Ascending aorta (tissue), 2 donors: ENCODE measurements at regions not wholly inside any gene's neighbourhood (a gene's known extent, or its start where the extent isn't known, plus 50 kb on each side); places are given as distances from the start of the nearest gene placed in this dataset.

Source experiments
- DNase-seq, 2 donors: peaks; one replicate each; pipeline ENCODE4 v3.0.0-alpha.2; 2019; ENCODE audit warnings: low spot score in 2 of 2
- H3K27ac ChIP-seq, 2 donors: fragments of 200-600 bp; sonication (generic); one replicate each; pipeline ENCODE4 v1.5.1; 2016 to 2017; ENCODE audit warnings: mild to moderate bottlenecking in 1 of 2
- H3K27me3 ChIP-seq: fragments of 200-600 bp; sonication (generic); one replicate; pipeline ENCODE4 v1.5.1; 2017
- H3K36me3 ChIP-seq, 2 donors: fragments of 200-600 bp; sonication (generic); one replicate each; pipeline ENCODE4 v1.5.1; 2016
- H3K4me1 ChIP-seq, 2 donors: fragments of 200-600 bp; sonication (generic); one replicate each; pipeline ENCODE4 v1.5.1; 2016 to 2017; ENCODE audit warnings: mild to moderate bottlenecking in 1 of 2
- H3K4me3 ChIP-seq, 2 donors: fragments of 200-600 bp; sonication (generic); one replicate each; pipeline ENCODE4 v1.5.1; 2016 to 2017; ENCODE audit warnings: mild to moderate bottlenecking in 1 of 2
- H3K9me3 ChIP-seq, 2 donors: fragments of 200-600 bp; sonication (generic); one replicate each; pipeline ENCODE4 v1.5.1; 2016
- CTCF ChIP-seq, 3 experiments: fragments of 200-600 bp in 2 of 3; fragments of 450-650 bp in 1 of 3; sonication (generic) in 2 of 3; IDR thresholded peaks; one replicate each; pipeline ENCODE4 v1.5.1; 2016 to 2019; ENCODE audit warnings: antibody characterized with exemption in 3 of 3, mild to moderate bottlenecking in 1 of 3, moderate library complexity in 1 of 3
- intact Hi-C: fragments of 100-400 bp; cut with DNase I; formaldehyde crosslinking; loops from one replicate; pipeline ENCODE4 v1.15.1; 2023

- Histone ChIP-seq H3K27me3 (no peaks in the 10 kb centered on the region), H3K36me3 (no peaks in the 10 kb centered on the region), H3K27ac (no peak overlapping the region), H3K9me3 (no peaks in the 10 kb centered on the region), H3K4me3 (no peak overlapping the region), H3K4me1 (peaks cover 0 to 2% of the 10 kb centered on the region in 2 donors)
- TF ChIP-seq CTCF (IDR thresholded peaks at IDR 0.05), result no peak
- no peak for DNase-seq
- intact Hi-C loops, result no loop called here
Measured at GRCh38 chr18:27763341-27763740, 413.6 kb downstream of the CDH2 start.

GRCh38 chr18:27762054-27762453 lies 414.9 kb downstream of the CDH2 start:
- Histone ChIP-seq H3K27ac (no peak overlapping the region), H3K9me3 (no peaks in the 10 kb centered on the region), H3K4me1 (peaks cover 0 to 2% of the 10 kb centered on the region in 2 donors), H3K36me3 (no peaks in the 10 kb centered on the region), H3K27me3 (no peaks in the 10 kb centered on the region), H3K4me3 (no peak overlapping the region)
- intact Hi-C loops, result no loop called here
- DNase-seq, result no peak
- TF ChIP-seq CTCF (IDR thresholded peaks at IDR 0.05), result no peak

GRCh38 chr18:27752944-27753343 lies 424.0 kb downstream of the CDH2 start:
- intact Hi-C loops, result no loop called here

DNA sequence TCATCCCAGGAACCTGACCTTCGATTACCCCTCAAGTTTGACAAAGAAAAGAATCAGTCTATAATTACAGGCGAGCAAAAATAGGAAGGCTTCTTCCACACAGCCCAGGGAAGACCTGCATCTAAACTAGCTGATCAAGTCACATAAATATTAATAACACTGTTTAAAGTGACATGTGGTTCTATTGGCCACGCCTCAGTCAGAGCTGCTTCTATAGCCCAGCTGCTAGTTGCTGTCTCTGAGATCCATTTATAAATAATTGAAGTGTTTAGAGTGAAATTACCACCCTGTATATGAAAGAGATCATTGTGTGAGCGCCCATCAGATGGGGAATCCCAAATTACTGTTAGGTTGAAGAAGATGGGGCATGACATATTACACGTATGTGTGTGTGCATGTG lies 426.0 kb downstream of the CDH2 start:
- no peak for TF ChIP-seq CTCF (IDR thresholded peaks at IDR 0.05)
- intact Hi-C loops, result no loop called here

More at GRCh38 chr18:27752944-27753343, 424.0 kb downstream of the CDH2 start:
- no peak for DNase-seq
- Histone ChIP-seq H3K9me3 (no peaks in the 10 kb centered on the region), H3K4me1 (no peaks in the 10 kb centered on the region), H3K27me3 (no peaks in the 10 kb centered on the region), H3K27ac (no peak overlapping the region), H3K36me3 (no peaks in the 10 kb centered on the region), H3K4me3 (no peak overlapping the region)
- TF ChIP-seq CTCF (IDR thresholded peaks at IDR 0.05), result no peak

GRCh38 chr18:27750014-27750413 lies 426.9 kb downstream of the CDH2 start:
- Histone ChIP-seq H3K4me3 (no peak overlapping the region), H3K9me3 (no peaks in the 10 kb centered on the region), H3K4me1 (no peaks in the 10 kb centered on the region), H3K27ac (no peak overlapping the region), H3K36me3 (no peaks in the 10 kb centered on the region), H3K27me3 (no peaks in the 10 kb centered on the region)
- intact Hi-C loops, result no loop called here
- DNase-seq, result no peak
- TF ChIP-seq CTCF (IDR thresholded peaks at IDR 0.05), result peak in 1 of 3 experiments; percentile 26

More for the DNA sequence above, 426.0 kb downstream of the CDH2 start:
- Histone ChIP-seq H3K36me3 (no peaks in the 10 kb centered on the region), H3K4me1 (no peaks in the 10 kb centered on the region), H3K27me3 (no peaks in the 10 kb centered on the region), H3K27ac (no peak overlapping the region), H3K9me3 (no peaks in the 10 kb centered on the region), H3K4me3 (no peak overlapping the region)
- no peak for DNase-seq

DNA sequence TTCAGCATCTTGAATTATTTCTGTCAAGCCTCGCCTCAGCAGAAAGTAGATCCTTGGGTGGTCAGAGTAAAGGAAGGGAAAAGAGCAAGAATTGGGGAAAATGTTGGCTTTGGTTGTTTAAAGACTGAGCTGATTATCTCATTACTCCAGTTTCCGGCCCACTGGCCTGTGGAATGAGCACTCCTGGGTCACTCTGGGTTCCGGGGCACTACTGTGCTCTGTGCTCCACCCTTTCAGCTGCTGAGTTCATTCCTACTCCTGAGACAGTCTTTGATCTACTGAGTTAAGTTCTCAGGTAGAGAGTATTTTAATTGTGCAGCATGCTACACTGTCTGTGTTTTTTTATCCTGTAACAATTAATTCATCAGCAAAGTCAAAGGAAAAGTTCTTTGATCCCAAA lies 427.7 kb downstream of the CDH2 start:
- Histone ChIP-seq H3K4me1 (no peaks in the 10 kb centered on the region), H3K4me3 (no peak overlapping the region), H3K27ac (no peak overlapping the region), H3K9me3 (no peaks in the 10 kb centered on the region), H3K36me3 (no peaks in the 10 kb centered on the region), H3K27me3 (no peaks in the 10 kb centered on the region)
- intact Hi-C loops, result no loop called here
- no peak for DNase-seq
- TF ChIP-seq CTCF (IDR thresholded peaks at IDR 0.05), result no peak
